GM18502 (cell line): ENCODE measurements at regions not wholly inside any gene's neighbourhood (a gene's known extent, or its start where the extent isn't known, plus 50 kb on each side); places are given as distances from the start of the nearest gene placed in this dataset.

Experiments used
- ATAC-seq: cut with Tn5 transposase; IDR thresholded peaks from one replicate; pipeline ENCODE4 v1.9.1; 2021; ENCODE audit warnings: mild to moderate bottlenecking; ENCODE audit not compliant: unreplicated experiment, poor library complexity

DNA sequence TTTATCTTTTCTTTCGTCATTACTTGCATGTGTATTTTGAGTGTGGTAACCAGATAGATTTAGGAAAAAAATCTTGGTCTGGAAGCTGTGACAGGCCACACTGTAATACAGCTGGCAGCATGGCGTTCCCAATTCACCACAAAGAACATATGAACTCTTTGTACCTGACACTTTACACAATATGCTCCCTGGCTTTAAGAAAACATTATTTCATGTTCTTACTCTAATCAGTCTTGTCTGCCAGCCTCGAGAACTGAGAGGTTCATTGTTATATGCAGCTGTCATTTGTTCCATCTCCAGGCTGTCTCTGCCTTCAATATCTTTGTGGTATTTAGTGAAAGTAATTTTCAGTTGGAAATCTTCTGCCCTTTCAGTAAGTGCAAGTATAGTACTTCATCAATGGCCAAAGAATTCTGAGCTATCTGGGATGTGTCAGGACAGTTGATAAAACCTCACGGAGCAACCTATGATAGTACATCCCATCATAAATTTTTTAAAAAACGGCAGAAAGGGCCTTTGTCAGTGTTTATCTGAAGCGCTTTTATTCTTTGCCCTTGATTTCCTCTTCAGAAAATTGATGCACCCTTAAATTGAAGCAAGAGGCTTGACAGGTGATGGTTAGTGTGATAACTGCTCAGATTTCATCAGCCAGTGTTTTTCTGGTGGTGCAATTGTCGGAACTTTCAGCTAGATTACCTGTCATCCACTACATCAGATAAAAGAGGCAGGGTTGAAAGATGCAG, 146.3 kb upstream of the SP8 start:
- no peak for ATAC-seq

DNA sequence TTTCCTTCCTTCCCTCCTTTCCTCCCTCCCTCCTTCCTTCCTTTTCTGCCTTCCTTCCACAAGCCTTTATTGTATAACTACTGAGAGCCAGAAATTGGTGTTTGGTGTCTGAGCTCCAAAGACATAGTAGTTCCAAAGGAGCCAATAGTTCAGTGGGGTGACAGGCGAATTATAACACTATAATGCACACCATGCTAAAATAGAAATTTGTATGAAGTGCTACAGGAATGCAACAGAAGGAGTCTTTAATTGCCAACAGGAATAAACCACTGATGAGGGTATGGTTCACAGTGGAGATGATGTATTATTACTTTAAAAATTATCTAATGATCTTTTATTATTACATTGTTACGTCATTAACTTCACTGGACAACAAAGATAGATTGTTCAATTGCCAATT, 158.8 kb upstream of the SP8 start:
- no peak for ATAC-seq

DNA sequence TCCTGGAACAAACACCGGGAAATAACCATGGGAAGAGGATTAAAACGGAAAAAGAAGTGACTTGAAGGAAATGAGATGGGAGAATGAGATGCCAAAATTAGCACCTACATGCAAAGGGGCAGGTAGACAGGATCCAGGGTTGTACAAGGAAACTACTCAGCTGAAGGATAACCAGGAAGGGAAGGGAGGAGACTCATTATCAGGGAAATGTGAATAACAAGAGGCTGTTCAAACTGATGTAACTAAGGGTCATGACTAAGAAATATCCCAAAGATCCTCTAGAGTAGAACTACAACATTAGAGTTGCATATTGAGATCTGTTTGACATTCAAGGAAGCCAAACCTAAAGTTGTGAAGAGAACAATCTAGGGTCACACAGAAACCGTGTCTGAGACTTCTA, 166.2 kb upstream of the SP8 start:
- ATAC-seq: no peak

DNA sequence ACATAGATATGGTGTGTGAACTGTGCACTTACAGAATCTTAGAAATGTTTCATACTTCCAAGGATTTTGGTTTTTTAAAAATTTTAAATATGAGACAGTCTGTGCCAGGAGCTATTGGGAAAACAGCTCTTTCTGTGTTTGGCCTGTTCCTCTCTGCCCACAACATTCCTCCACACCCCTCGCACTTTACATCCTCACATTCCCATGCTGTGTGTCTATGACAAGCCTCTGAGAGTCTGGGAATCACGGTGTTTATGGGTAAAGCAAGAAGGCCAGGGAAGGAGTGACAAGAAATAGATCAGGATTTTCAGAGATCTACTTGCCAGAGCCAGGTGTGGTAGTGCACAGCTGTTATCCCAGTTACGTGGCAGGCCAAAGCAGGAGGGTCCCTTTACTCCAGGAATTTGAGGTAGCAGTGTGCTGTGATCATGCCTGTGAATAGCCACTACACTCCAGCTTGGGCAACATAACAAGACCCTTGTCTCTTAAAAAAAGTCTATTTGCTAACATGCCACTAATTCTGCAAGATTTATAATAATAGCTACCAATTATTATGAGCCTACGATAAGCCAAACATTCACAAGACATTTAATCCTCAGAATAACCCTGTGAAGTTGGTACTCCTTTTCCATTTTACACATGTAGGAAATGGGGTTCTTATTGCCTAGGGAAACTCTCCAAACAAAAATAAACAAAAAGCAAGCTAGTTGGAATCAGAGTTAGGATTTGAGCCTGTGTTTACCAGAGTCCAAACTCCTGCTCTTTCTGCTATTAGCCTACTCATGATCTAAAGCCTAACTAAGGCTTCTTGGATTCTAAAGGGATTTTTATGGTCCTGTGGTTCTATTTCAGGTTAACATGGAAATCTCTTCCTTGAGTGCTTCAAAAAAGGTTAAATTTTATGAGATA, 168.3 kb upstream of the SP8 start:
- ATAC-seq: no peak

DNA sequence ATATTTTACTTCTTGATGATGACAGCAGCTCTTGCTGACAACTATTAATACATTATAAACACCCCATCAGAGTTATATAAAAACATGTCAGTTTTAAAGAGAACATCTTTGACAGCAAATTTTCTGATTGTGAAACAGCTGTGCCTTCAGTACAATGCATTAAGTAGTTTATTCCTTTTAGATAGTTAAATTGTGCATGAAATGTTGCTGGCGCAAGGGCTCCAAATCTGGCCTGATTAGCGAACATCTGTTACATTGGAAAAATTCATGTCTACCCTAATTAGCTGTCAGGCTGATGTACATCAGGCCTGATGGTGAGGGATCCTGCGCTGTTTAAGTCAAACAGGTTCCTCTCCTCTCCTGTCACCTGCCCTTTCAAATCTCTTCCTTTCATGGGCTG, 171.9 kb upstream of the SP8 start:
- ATAC-seq: no peak

DNA sequence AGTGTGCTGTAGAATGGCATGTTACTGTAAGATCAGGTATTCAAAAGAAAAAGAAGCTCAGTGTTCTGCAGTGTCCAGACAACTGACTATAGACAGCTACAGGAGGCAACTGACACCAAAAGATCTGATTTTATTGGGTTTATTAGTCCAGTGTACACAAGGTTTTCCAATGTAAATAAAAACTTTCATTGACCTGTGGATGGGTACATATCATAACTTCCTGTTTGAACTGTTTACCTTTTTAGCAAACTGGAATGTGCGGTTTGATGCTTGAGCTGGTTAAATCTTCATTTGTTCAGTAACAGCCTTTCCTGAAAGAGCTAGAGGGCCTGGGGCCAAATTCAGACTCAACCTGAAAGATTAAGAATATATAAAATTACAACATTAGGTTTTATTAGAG, 172.6 kb upstream of the SP8 start:
- ATAC-seq: no peak

DNA sequence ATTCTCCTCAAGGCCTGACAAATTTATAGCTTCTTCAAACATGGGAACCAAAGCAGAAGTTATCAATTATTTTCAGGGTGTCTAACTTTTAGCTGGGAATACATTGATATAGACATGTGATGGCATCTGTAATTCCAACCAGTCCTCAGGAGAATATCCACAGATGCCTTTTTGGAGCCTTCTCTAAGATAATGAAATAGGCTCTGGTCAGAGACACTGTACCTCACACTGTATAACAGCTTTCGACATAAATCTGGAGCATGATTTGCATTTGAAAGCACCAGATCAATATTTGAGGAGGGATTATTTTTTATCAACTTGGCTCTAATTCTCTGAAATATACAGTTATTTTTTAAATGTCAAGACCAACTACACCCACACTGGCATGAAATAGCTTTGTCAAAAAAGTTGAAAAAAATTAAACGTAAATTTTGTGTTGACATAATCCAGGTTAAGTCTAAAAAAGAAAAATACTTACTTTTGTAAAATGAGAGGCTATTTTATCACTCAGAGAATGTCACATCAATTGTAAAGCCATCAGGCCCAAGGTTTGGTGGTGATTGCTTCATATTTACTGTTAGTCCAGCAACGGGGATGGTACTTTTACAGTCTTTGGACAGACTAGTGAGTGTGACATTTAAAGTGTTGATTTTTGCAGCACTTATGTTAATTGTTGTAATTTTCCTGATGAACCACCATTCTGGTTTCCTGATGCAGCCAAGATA, 177.0 kb upstream of the SP8 start:
- ATAC-seq: no peak

DNA sequence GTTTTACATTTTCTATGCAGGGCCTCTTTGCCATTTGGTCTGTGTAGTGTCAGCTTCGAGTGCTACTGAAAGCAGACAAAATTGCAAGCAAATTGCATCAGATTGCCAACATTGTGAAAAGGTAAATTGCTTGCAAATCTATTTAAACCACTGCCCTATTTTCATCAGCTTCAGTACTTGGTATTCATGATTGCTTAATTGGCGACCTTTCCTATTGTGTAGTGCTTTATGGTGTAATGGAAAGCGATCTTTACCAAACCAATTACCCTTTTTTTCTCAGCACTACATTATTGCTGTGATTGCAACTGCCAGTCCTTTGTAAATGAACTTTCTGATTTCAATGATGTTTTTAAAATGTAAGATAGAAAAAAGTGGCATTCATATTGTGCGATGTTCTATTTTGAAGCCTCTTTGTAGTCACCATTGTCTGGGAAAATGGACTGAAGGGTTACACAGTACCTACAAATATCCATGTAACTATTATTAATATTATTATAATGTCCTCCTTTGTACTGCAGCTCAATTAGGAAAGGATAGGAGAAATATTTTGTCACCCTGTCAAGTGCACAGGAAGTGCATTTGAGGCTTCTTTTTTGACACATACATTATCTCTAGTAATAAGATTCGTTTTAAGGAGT, 177.7 kb upstream of the SP8 start:
- no peak for ATAC-seq

DNA sequence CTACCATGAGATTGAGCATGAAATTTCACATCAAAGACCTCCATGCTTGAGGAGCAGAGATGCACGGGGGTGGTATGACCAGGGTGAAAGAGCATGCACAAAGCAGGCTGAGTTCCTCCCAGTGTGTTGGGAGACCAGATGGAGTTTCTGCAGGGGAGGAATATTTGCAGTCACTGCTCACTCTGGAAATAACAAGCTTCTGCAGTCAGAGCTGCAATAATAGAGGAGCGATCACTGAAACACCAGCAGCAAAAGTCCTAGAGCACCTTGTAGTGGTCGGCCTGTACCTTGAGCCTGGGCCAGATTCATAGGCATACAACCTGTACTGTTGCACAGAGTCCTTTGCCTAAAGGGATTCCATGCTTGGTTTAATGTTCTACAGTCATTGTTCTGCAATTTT, 184.5 kb upstream of the SP8 start:
- ATAC-seq: no peak

DNA sequence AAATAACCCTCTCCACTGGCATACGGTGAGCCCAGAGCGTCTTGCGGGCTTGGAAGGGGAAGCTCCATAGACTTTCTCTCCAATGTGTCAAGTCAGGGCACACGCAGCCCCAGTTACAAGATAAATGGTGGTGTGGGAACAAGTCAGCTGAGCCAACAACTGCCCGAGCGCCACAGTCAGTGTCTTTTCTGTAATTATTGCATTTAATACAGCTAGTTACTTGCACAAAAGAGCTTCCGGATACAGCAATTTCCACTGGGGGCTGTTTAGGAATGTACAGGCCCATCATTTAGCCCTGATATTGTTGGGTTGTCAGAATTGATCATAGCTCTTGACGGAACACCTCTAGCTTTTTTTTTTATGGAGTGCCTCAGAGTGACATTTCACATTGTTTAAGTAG, 193.5 kb upstream of the SP8 start:
- no peak for ATAC-seq

DNA sequence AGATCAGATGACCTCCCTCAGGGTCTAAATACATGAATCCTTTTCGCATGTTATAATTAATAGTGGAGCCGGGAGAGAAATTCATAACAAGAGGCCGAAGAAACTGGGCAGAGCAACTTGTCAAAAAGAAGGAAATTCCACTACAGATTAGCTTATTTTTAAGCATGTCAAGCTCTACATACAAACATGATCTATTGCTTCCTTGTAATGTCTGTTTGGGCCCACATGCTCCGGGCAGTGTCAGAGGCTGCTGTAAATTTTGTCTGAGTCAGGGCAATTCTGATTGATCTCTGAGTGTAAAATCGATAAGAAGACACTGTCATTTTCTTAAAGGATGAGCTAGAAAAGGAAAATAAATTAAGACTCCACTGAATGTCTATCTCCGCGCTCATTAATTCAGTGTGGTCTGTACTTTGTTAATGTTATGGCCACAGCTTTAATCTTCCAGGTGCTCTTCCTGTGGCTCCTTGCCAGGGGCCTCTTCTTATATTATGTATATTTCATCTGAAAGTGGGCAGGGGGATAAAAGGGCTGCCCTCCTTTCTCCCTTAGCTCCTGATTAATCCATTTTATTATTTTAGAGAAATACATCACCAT, 194.1 kb upstream of the SP8 start:
- ATAC-seq: no peak

DNA sequence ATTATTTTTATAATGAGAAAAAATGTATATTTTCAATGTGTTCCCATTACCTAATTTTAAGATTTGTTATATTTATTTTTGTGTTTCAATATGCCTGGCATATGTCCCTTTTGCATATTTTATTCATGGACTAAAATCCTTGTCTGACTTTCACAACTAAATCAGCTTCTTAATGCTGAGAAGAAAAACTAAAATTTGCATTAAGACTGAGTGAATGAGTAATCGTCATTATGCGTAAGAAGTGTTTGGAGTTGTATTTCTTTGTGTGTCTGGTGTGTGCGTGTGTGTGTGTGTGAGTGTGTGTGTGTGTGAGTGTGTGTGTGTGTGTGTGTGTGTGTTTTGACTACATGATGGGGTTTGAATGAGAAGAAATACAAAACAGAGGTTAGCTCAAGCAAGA, 201.7 kb upstream of the SP8 start:
- ATAC-seq: no peak

DNA sequence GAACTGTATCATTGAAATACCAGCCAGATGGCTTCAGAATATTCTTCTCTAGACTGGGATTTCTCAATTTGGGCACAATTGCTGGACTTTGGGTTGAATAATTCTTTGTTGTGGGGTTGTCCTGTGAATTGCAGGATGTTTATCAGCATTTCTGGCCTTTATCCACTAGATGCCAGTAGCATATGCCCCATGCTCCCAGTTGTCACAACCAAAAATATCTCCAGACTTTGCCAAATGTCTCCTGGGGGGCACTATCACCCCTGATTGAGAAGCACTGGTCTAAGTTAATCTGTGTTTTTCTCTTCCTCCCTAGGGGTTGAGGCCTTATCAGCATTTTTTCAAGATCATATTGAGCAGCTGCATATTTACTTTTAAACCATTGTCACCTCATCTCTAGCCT, 204.9 kb upstream of the SP8 start:
- no peak for ATAC-seq

DNA sequence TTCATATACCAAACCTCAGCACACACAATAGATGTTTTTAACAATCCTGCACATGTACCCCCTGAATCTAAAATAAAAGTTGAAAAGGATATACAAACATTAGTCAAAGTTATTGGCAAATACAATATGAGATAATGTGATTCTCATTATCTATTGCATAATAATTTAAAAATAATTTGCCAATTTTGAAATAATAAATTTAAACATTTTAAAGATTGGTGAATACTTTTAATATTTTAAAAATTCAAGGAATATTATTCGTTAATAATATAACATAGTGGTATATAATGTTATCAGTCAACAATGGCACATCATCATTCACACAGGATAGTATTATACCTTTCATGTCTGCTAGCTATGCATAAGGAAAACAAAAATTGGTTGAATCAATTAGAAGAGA, 207.0 kb upstream of the SP8 start:
- no peak for ATAC-seq

DNA sequence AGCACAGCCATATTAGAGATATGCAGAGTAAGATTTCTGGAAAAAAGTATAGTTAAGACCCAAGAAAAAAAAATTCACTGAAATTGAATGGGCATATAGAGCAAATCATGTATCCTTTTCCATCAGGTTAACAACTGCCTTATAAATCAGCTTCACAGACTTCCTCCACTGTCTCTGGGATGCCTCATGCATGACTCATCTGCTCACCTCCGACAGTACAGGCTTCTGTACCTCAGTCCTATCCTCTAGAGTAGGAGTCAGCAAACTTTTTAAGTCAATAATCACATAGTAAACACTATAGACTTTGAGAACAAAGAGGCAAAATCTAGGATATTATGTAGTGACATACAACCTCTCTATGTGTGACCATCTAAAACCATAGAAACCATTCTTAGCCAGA, 211.6 kb upstream of the SP8 start:
- ATAC-seq: no peak

DNA sequence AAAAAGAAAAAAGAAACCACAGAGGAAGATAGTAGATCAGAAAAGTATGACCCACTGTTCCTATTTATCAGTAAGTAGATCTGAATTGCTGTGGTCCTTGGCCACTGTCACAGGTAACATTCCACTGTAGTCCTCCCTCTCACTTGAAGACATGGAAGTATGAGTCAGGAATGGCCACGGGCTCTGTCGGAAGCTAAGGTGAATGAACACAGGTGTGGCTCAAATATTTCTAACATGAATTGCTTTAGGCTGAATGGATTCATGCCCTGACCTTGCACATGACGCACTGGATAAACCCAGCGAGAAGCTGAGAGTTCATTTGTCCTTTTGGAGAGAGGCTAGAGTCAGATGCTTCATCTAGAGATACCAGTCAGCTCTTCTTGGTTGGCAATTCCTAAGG, 224.5 kb upstream of the SP8 start:
- no peak for ATAC-seq

DNA sequence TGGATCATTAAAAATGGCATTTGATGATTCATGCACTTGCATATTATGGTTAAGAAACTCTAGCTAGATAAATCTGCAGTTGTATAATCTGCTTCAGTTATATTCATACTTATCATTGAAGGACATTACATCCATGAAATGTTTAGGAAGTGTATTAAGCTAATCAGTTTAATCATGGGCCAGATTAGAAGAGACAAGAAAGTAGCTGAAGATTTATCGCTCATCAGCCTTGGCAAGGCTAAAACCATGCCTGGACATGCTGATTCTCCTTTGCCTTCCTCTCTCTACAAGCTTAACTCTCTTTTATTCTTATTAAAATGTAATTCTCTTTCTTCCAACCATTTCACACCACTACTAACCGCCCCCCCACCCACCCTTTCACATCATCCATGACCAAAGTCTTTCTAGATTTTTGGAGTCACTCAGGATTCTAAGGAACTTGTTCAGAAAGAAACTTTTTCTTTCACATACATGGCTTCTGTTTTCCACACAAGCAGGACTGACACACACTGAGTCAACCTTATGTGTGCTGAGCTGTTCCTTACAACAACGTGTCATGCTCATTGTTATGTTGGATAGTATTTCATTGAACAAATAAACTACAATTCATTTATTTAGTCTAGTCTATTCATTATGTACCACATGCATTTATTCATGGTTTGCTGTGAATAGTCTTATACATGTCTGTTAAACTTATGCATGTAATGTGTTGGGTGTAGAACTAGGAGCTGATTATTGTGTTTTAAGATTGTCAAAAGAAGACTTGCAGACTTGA, 227.3 kb upstream of the SP8 start:
- no peak for ATAC-seq

DNA sequence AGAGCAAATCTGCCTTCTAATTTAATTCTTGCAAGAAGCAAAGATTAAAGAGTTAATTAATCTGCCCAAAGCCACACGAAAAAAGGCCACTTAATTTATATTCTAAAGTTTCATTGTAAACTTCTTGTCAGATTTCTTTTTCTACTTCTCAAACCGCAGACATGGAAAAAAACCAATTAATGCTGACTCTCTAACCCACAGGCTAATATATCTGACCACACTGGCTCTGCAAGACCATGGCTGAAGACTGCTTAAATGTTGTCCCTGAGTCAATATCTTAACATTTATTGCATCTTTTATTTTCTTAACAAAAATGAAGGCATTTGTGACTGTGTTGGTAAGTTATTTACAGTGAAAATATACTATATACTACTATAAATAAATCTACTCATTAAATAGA, 234.0 kb upstream of the SP8 start:
- ATAC-seq: no peak

DNA sequence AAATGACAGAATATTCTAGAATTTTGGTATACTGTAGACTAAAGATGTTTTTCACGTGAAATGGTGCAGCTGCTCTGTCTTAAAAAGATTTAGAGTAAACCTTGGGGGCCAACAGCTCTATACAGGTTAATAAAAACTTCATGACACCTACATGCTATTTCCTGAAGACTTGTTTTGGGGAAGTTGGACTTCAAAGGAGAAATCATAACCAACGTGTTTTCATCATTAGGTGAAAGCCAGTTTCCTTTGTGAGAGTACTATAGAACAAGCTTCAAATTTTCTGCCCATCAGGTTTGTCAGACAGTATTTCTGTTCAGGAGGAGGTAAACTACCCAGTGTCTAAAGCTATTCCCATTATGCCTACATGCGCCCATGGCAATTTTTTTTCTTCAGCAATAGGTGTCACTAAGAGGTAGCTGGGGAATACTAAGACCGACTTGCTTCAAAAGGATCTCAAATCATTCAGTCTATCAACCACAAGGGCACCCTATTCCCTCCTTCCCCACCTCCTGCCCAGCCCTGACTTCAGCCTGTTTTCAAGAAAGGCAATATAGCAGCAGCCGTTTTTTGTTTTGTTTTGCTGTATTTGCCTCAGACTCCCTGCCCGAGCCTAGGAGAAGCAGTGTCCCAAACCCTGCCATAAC, 237.3 kb upstream of the SP8 start:
- no peak for ATAC-seq
